H9 (cell line): ENCODE measurements at regions not wholly inside any gene's neighbourhood (a gene's known extent, or its start where the extent isn't known, plus 50 kb on each side); places are given as distances from the start of the nearest gene placed in this dataset.

Experiments
- DNase-seq: peaks from one replicate; pipeline ENCODE4 v3.0.0-alpha.2; 2017
- H2AFZ ChIP-seq: one replicate; pipeline ENCODE4 v1.6.1; 2013; ENCODE audit warnings: mild to moderate bottlenecking, low read length, control low read depth, moderate library complexity
- H2AK5ac ChIP-seq: 2 replicates; pipeline ENCODE4 v1.6.1; 2013; ENCODE audit warnings: low read length, control low read depth, mixed read lengths; ENCODE audit not compliant: insufficient read length
- H2BK120ac ChIP-seq: one replicate; pipeline ENCODE4 v1.6.1; 2013; ENCODE audit warnings: low read depth, mild to moderate bottlenecking, low read length, control low read depth, inconsistent platforms; ENCODE audit not compliant: poor library complexity, severe bottlenecking
- H2BK12ac ChIP-seq: 2 replicates; pipeline ENCODE4 v1.6.1; 2013; ENCODE audit warnings: low read length, control low read depth, mixed read lengths, low read depth; ENCODE audit not compliant: insufficient read length
- H2BK15ac ChIP-seq: 2 replicates; pipeline ENCODE4 v1.6.1; 2013; ENCODE audit warnings: low read depth, low read length, control low read depth
- H2BK20ac ChIP-seq: one replicate; pipeline ENCODE4 v1.6.1; 2013; ENCODE audit warnings: low read depth, mild to moderate bottlenecking, low read length, control low read depth, inconsistent platforms; ENCODE audit not compliant: poor library complexity, severe bottlenecking
- H2BK5ac ChIP-seq: 2 replicates; pipeline ENCODE4 v1.6.1; 2013; ENCODE audit warnings: low read length, control low read depth, mixed read lengths; ENCODE audit not compliant: insufficient read length
- H3K14ac ChIP-seq: 2 replicates; pipeline ENCODE4 v1.6.1; 2013; ENCODE audit warnings: low read length, control low read depth; ENCODE audit not compliant: insufficient read depth
- H3K18ac ChIP-seq: 2 replicates; pipeline ENCODE4 v1.6.1; 2013; ENCODE audit warnings: low read depth, mild to moderate bottlenecking, mixed read lengths, low read length, control low read depth; ENCODE audit not compliant: insufficient read length
- H3K23ac ChIP-seq: 2 replicates; pipeline ENCODE4 v1.6.1; 2013; ENCODE audit warnings: low read length, control low read depth, mixed read lengths, low read depth; ENCODE audit not compliant: insufficient read length
- H3K23me2 ChIP-seq: 2 replicates; pipeline ENCODE4 v1.6.1; 2013; ENCODE audit warnings: low read depth, mild to moderate bottlenecking, mixed read lengths, low read length, control low read depth; ENCODE audit not compliant: insufficient read length, poor library complexity, severe bottlenecking
- H3K27ac ChIP-seq: 2 replicates; pipeline ENCODE4 v1.5.1; 2013; ENCODE audit warnings: low read length, control low read depth, mixed read lengths, low read depth; ENCODE audit not compliant: insufficient read length
- H3K27me3 ChIP-seq: 2 replicates; pipeline ENCODE4 v1.6.1; 2013; ENCODE audit warnings: low read length, control low read depth, inconsistent platforms; ENCODE audit not compliant: insufficient read depth
- H3K4ac ChIP-seq: 2 replicates; pipeline ENCODE4 v1.6.1; 2013; ENCODE audit warnings: low read depth, mild to moderate bottlenecking, control low read depth, inconsistent platforms, low read length, moderate library complexity
- H3K4me1 ChIP-seq: 2 replicates; pipeline ENCODE4 v1.6.1; 2013; ENCODE audit warnings: low read length, control low read depth, inconsistent platforms; ENCODE audit not compliant: insufficient read depth
- H3K4me2 ChIP-seq: 2 replicates; pipeline ENCODE4 v1.6.1; 2013; ENCODE audit warnings: low read length, control low read depth, mixed read lengths; ENCODE audit not compliant: insufficient read length, insufficient read depth
- H3K56ac ChIP-seq: 2 replicates; pipeline ENCODE4 v1.6.1; 2013; ENCODE audit warnings: low read depth, mild to moderate bottlenecking, mixed read lengths, low read length, control low read depth; ENCODE audit not compliant: insufficient read length
- H3K79me1 ChIP-seq: 2 replicates; pipeline ENCODE4 v1.6.1; 2013; ENCODE audit warnings: low read depth, mild to moderate bottlenecking, moderate library complexity, low read length, control low read depth, inconsistent platforms; ENCODE audit not compliant: insufficient read depth, poor library complexity, severe bottlenecking
- H3K79me2 ChIP-seq: 2 replicates; pipeline ENCODE4 v1.6.1; 2013; ENCODE audit warnings: low read length, control low read depth, inconsistent platforms; ENCODE audit not compliant: insufficient read depth
- H3K9ac ChIP-seq: 2 replicates; pipeline ENCODE4 v1.6.1; 2013; ENCODE audit warnings: low read length, control low read depth, mixed read lengths; ENCODE audit not compliant: insufficient read length; ENCODE audit errors: extremely low read depth
- H3K9me3 ChIP-seq: one replicate; pipeline ENCODE4 v1.6.1; 2013; ENCODE audit warnings: low read depth, low read length, inconsistent platforms; ENCODE audit not compliant: control insufficient read depth
- H3T11ph ChIP-seq: one replicate; pipeline ENCODE4 v1.6.1; 2013; ENCODE audit warnings: mild to moderate bottlenecking, low read length, control low read depth, inconsistent platforms
- H4K20me1 ChIP-seq: one replicate; pipeline ENCODE4 v1.6.1; 2013; ENCODE audit not compliant: control insufficient read depth, insufficient read length, insufficient read depth
- H4K5ac ChIP-seq: 2 replicates; pipeline ENCODE4 v1.6.1; 2013; ENCODE audit warnings: low read depth, mild to moderate bottlenecking, mixed read lengths, low read length, control low read depth; ENCODE audit not compliant: insufficient read length
- H4K8ac ChIP-seq: replicated peaks from 2 replicates; pipeline ENCODE4 v1.6.1; 2013; ENCODE audit warnings: low read length, control low read depth, mixed read lengths, low read depth; ENCODE audit not compliant: insufficient read length
- H4K91ac ChIP-seq: 2 replicates; pipeline ENCODE4 v1.6.1; 2013; ENCODE audit warnings: low read depth, mild to moderate bottlenecking, moderate library complexity, mixed read lengths, low read length, control low read depth; ENCODE audit not compliant: insufficient read length
- H3K27ac Mint-ChIP-seq, 3 experiments: 2 replicates in 2 of 3; 3 replicates in 1 of 3; pipeline ENCODE4 v1.8.0; 2020 to 2021; ENCODE audit warnings: mixed read lengths in 3 of 3, mild to moderate bottlenecking in 1 of 3, moderate library complexity in 1 of 3
- H3K27me3 Mint-ChIP-seq: 2 replicates; pipeline ENCODE4 v1.8.0; 2021; ENCODE audit warnings: low read depth, mild to moderate bottlenecking, moderate library complexity, mixed read lengths
- H3K36me3 Mint-ChIP-seq, 3 experiments: 2 replicates in 2 of 3; 3 replicates in 1 of 3; pipeline ENCODE4 v1.8.0; 2020 to 2021; ENCODE audit warnings: low read depth in 3 of 3, mixed read lengths in 3 of 3; ENCODE audit not compliant: insufficient read depth in 1 of 3
- H3K4me1 Mint-ChIP-seq, 2 experiments: 2 replicates each; pipeline ENCODE4 v1.8.0; 2020; ENCODE audit warnings: mixed read lengths in 2 of 2
- H3K4me3 Mint-ChIP-seq, 2 experiments: 2 replicates in 1 of 2; 3 replicates in 1 of 2; pipeline ENCODE4 v1.8.0; 2020 to 2021; ENCODE audit warnings: mild to moderate bottlenecking in 2 of 2, mixed read lengths in 2 of 2, moderate library complexity in 1 of 2
- H3K9me3 Mint-ChIP-seq, 2 experiments: 2 replicates in 1 of 2; 3 replicates in 1 of 2; pipeline ENCODE4 v1.8.0; 2020; ENCODE audit warnings: mild to moderate bottlenecking in 2 of 2, mixed read lengths in 2 of 2, moderate library complexity in 1 of 2
- CTCF ChIP-seq: fragments of 200-600 bp; sonication (generic); conservative IDR thresholded peaks from 3 replicates; pipeline ENCODE4 v1.8.0; 2021; ENCODE audit warnings: antibody characterized with exemption, mild to moderate bottlenecking
- WGBS: extraction: QIAGEN DNeasy Blood & Tissue Kit; methylation state at CpG from one replicate; pipeline ENCODE4 v1.1.7; 2013; ENCODE audit warnings: missing lambda C conversion rate, low lambda C conversion rate, mixed read lengths; ENCODE audit not compliant: insufficient read length; ENCODE audit errors: extremely low coverage; 5-methylcytosine and 5-hydroxymethylcytosine counted together

GRCh38 chr2:163943403-163944346, 207.9 kb upstream of the FIGN start:
- H3K23me2 ChIP-seq = no peaks in the 10 kb centered on the region
- peaks cover 12 to 13% of the 10 kb centered on the region in 2 experiments for H3K4me1 Mint-ChIP-seq
- H3K9ac ChIP-seq = no peak overlapping the region
- H3T11ph ChIP-seq = no peak overlapping the region
- H3K4me1 ChIP-seq = 0 out of 2 replicates have a peak, but pooled peaks cover 2% of the 10 kb centered on the region
- no peak overlapping the region for H2BK120ac ChIP-seq
- H2AFZ ChIP-seq = no peak overlapping the region
- no peaks in the 10 kb centered on the region for H3K79me2 ChIP-seq
- H3K23ac ChIP-seq = no peak overlapping the region
- no peaks in the 10 kb centered on the region for H3K9me3 ChIP-seq
- H3K27me3 ChIP-seq = no peaks in the 10 kb centered on the region
- no peak overlapping the region for H2BK12ac ChIP-seq
- H3K27me3 Mint-ChIP-seq = no peaks in the 10 kb centered on the region
- no peaks in the 10 kb centered on the region; a peak in 1 of 5 replicates for H3K9me3 Mint-ChIP-seq
- no peaks in the 10 kb centered on the region for H3K36me3 Mint-ChIP-seq
- H3K14ac ChIP-seq = no peak overlapping the region
- H2BK15ac ChIP-seq = no peak overlapping the region
- no peak overlapping the region for H4K8ac ChIP-seq
- H4K91ac ChIP-seq = no peak overlapping the region
- no peak overlapping the region for H2BK5ac ChIP-seq
- H3K4me3 Mint-ChIP-seq = no peak overlapping the region
- peak; percentile 28 for DNase-seq
- H3K27ac Mint-ChIP-seq = peak overlapping the region in 1 of 3 experiments; percentile 72; a peak in 2 of 7 replicates
- no peak overlapping the region for H2AK5ac ChIP-seq
- H3K4me2 ChIP-seq = no peak overlapping the region
- no peak for TF ChIP-seq CTCF
- H4K20me1 ChIP-seq = no peaks in the 10 kb centered on the region
- H2BK20ac ChIP-seq = no peak overlapping the region
- no peak overlapping the region for H3K56ac ChIP-seq
- no CpG with 5 or more reads among the region's 9 CpGs for WGBS
- no peak overlapping the region for H3K18ac ChIP-seq
- no peak overlapping the region for H3K27ac ChIP-seq
- H4K5ac ChIP-seq = no peak overlapping the region
- no peak overlapping the region for H3K4ac ChIP-seq
- no peaks in the 10 kb centered on the region for H3K79me1 ChIP-seq
